Right lobe of liver (tissue), 4 donors: ENCODE measurements at regions not wholly inside any gene's neighbourhood (a gene's known extent, or its start where the extent isn't known, plus 50 kb on each side); places are given as distances from the start of the nearest gene placed in this dataset.

Experiments
- CTCF ChIP-seq, 4 donors: fragments of 200-600 bp in 3 of 4; fragments of 450-650 bp in 1 of 4; IDR thresholded peaks; one replicate each; pipeline versions ENCODE4 v1.5.1 to v1.8.0; 2016 to 2022; ENCODE audit warnings: antibody characterized with exemption in 4 of 4, mild to moderate bottlenecking in 2 of 4
- POLR2A ChIP-seq: fragments of 450-650 bp; IDR thresholded peaks from one replicate; pipeline ENCODE4 v1.6.1; 2017; ENCODE audit warnings: antibody characterized with exemption, mild to moderate bottlenecking
- donor health status: DM: no; HTN: no; CAD: no.
- donor health status: DM: no; HTN: no; CAD: no.
- donor health status: DM: no; HTN: yes; CAD: no.

DNA sequence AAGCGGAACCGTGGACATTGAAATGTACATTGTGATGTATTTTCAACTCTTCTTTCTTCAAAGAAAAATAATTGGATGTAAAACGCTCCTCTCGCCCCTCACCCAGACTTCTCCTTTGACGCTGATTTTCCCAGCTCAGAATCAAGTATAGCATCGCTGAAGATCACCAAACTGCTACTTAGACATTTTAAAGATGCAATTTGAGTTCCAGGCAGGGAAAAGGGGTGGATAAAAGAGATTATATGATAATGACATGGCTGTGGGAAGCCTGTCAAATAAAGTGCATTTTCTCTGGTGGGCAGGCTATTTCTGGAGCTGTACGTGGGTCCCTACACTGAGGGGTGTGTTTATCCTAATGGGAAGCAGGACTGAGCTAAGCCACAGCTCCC, 240.4 kb downstream of the CDC5L start:
- TF ChIP-seq CTCF (IDR thresholded peaks at IDR 0.05), result no peak
- no peak for TF ChIP-seq POLR2A
